HL-60 (cell line): ENCODE measurements at regions not wholly inside any gene's neighbourhood (a gene's known extent, or its start where the extent isn't known, plus 50 kb on each side); places are given as distances from the start of the nearest gene placed in this dataset.

Source experiments
- CTCF ChIP-seq: IDR thresholded peaks from one replicate; pipeline ENCODE4 v1.5.1; 2011; ENCODE audit warnings: low read length, control low read depth, inconsistent platforms; ENCODE audit not compliant: insufficient read depth
- POLR2AphosphoS5 ChIP-seq: IDR thresholded peaks from 2 replicates; pipeline ENCODE4 v1.6.1; 2012; ENCODE audit warnings: low read depth
- TF ChIP-seq, protein P1 (sequence below): IDR thresholded peaks from 2 replicates; pipeline ENCODE4 v1.6.1; 2012; ENCODE audit warnings: low read depth; ENCODE audit not compliant: insufficient replicate concordance

- TF ChIP-seq CTCF = no peak
- TF ChIP-seq, protein P1, sequence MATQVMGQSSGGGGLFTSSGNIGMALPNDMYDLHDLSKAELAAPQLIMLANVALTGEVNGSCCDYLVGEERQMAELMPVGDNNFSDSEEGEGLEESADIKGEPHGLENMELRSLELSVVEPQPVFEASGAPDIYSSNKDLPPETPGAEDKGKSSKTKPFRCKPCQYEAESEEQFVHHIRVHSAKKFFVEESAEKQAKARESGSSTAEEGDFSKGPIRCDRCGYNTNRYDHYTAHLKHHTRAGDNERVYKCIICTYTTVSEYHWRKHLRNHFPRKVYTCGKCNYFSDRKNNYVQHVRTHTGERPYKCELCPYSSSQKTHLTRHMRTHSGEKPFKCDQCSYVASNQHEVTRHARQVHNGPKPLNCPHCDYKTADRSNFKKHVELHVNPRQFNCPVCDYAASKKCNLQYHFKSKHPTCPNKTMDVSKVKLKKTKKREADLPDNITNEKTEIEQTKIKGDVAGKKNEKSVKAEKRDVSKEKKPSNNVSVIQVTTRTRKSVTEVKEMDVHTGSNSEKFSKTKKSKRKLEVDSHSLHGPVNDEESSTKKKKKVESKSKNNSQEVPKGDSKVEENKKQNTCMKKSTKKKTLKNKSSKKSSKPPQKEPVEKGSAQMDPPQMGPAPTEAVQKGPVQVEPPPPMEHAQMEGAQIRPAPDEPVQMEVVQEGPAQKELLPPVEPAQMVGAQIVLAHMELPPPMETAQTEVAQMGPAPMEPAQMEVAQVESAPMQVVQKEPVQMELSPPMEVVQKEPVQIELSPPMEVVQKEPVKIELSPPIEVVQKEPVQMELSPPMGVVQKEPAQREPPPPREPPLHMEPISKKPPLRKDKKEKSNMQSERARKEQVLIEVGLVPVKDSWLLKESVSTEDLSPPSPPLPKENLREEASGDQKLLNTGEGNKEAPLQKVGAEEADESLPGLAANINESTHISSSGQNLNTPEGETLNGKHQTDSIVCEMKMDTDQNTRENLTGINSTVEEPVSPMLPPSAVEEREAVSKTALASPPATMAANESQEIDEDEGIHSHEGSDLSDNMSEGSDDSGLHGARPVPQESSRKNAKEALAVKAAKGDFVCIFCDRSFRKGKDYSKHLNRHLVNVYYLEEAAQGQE = no peak
- no peak for TF ChIP-seq POLR2AphosphoS5
Measured at GRCh38 chr11:69394869-69395246, 86.6 kb upstream of the LINC01488 start.
